Anterior cingulate cortex (tissue), 58 donors: ENCODE measurements at regions not wholly inside any gene's neighbourhood (a gene's known extent, or its start where the extent isn't known, plus 50 kb on each side); places are given as distances from the start of the nearest gene placed in this dataset.
"Not testable (repeated sequence)": the region's sequence is repeated elsewhere in the genome, so short reads cannot be mapped to it uniquely, and the experiment has no call there.

Source experiments
- DNase-seq, 58 donors: peaks; one replicate each; lab custom pipeline; 2025; lab: John Stamatoyannopoulos, UW

- DNase-seq: no peak
Observed at GRCh38 chr12:107513184-107513583, 172.4 kb upstream of the PWP1 start.

GRCh38 chr12:107513636-107514400, 171.8 kb upstream of the PWP1 start:
- no peak for DNase-seq

- no peak for DNase-seq
Observed at GRCh38 chr12:107514887-107515445, 170.6 kb upstream of the PWP1 start.

GRCh38 chr12:107515446-107515958, 170.1 kb upstream of the PWP1 start:
- peak in 3 of 58 donors; percentile 8 to 38 (median 37) for DNase-seq

- DNase-seq: not testable (repeated sequence)
Observed at GRCh38 chr12:107517816-107518215, 167.8 kb upstream of the PWP1 start.

GRCh38 chr12:107518868-107519267, 166.7 kb upstream of the PWP1 start:
- no peak for DNase-seq

GRCh38 chr12:107519906-107520859, 165.4 kb upstream of the PWP1 start:
- DNase-seq: no peak

GRCh38 chr12:107521826-107522355, 163.7 kb upstream of the PWP1 start:
- no peak for DNase-seq

- no peak for DNase-seq
Observed at GRCh38 chr12:107522692-107523477, 162.7 kb upstream of the PWP1 start.

- no peak for DNase-seq
Observed at GRCh38 chr12:107523775-107524535, 161.6 kb upstream of the PWP1 start.

- no peak for DNase-seq
Observed at GRCh38 chr12:107525063-107525718, 160.4 kb upstream of the PWP1 start.

- no peak for DNase-seq
Observed at GRCh38 chr12:107525719-107526554, 159.7 kb upstream of the PWP1 start.

GRCh38 chr12:107526555-107527180, 158.9 kb upstream of the PWP1 start:
- DNase-seq: no peak

GRCh38 chr12:107528731-107529365, 156.8 kb upstream of the PWP1 start:
- no peak for DNase-seq

- no peak for DNase-seq
Observed at GRCh38 chr12:107529991-107530390, 155.6 kb upstream of the PWP1 start.

GRCh38 chr12:107530701-107531100, 154.9 kb upstream of the PWP1 start:
- no peak for DNase-seq

- DNase-seq: no peak
Observed at GRCh38 chr12:107533218-107533617, 152.4 kb upstream of the PWP1 start.
